ENCODE measurements at regions not wholly inside any gene's neighbourhood (a gene's known extent, or its start where the extent isn't known, plus 50 kb on each side); places are given as distances from the start of the nearest gene placed in this dataset.

- Histone ChIP-seq H3K27me3 (ENCODE audit: insufficient read depth, low read depth) (no peaks in the 10 kb centered on the region), H3K4me2 (no peak overlapping the region), H4K20me1 (ENCODE audit: insufficient read depth) (no peaks in the 10 kb centered on the region), H3K9me3 (ENCODE audit: insufficient read depth, low read depth) (no peaks in the 10 kb centered on the region), H3K4me3 (no peak overlapping the region), H3K36me3 (ENCODE audit: low read depth) (no peaks in the 10 kb centered on the region), H3K9me2 (ENCODE audit: insufficient read depth) (no peaks in the 10 kb centered on the region), H3K4me1 (replicated peaks; ENCODE audit: insufficient read depth) (no peaks in the 10 kb centered on the region), H3K27ac (no peak overlapping the region), H2AFZ (no peak overlapping the region), H3K79me2 (ENCODE audit: low read depth) (no peaks in the 10 kb centered on the region), H3F3A (ENCODE audit: insufficient read depth, low read depth) (no peaks in the 10 kb centered on the region)
- no peak for DNase-seq
- TF ChIP-seq EZH2 (IDR thresholded peaks at IDR 0.05; ENCODE audit: low read depth): no peak
- no peak for TF ChIP-seq CTCF (conservative IDR thresholded peaks at IDR 0.05)
- BruUV-seq (replicated peaks): no TSS peak
- intact Hi-C loops (cut with micrococcal nuclease; ENCODE audit: unreplicated experiment): no loop called here
- CTCF ChIA-PET: no interaction called here
- POLR2A ChIA-PET (ENCODE audit: unreplicated experiment): no interaction called here
Measured at GRCh38 chr2:168353251-168353650, 102.8 kb upstream of the CERS6 start.

GRCh38 chr2:168354499-168354898 is 101.6 kb upstream of the CERS6 start:
- Histone ChIP-seq H3F3A (ENCODE audit: insufficient read depth, low read depth) (no peaks in the 10 kb centered on the region), H3K9me3 (ENCODE audit: insufficient read depth, low read depth) (no peaks in the 10 kb centered on the region), H3K27ac (no peak overlapping the region), H4K20me1 (ENCODE audit: insufficient read depth) (no peaks in the 10 kb centered on the region), H2AFZ (no peak overlapping the region), H3K9me2 (ENCODE audit: insufficient read depth) (no peaks in the 10 kb centered on the region), H3K4me1 (replicated peaks; ENCODE audit: insufficient read depth) (no peaks in the 10 kb centered on the region), H3K36me3 (ENCODE audit: low read depth) (no peaks in the 10 kb centered on the region), H3K27me3 (ENCODE audit: insufficient read depth, low read depth) (no peaks in the 10 kb centered on the region), H3K4me2 (no peak overlapping the region), H3K4me3 (no peak overlapping the region), H3K79me2 (ENCODE audit: low read depth) (no peaks in the 10 kb centered on the region)
- no peak for DNase-seq
- POLR2A ChIA-PET (ENCODE audit: unreplicated experiment): no interaction called here
- intact Hi-C loops (cut with micrococcal nuclease; ENCODE audit: unreplicated experiment): no loop called here
- no TSS peak for BruUV-seq (replicated peaks)
- no peak for TF ChIP-seq CTCF (conservative IDR thresholded peaks at IDR 0.05)
- TF ChIP-seq EZH2 (IDR thresholded peaks at IDR 0.05; ENCODE audit: low read depth): no peak
- CTCF ChIA-PET: no interaction called here

GRCh38 chr2:168355121-168355520 is 101.0 kb upstream of the CERS6 start:
- no peak for TF ChIP-seq EZH2 (IDR thresholded peaks at IDR 0.05; ENCODE audit: low read depth)
- no peak for TF ChIP-seq CTCF (conservative IDR thresholded peaks at IDR 0.05)
- no peak for DNase-seq
- H3K27me3 ChIP-seq (ENCODE audit: insufficient read depth, low read depth): no peaks in the 10 kb centered on the region
- no peaks in the 10 kb centered on the region for H3F3A ChIP-seq (ENCODE audit: insufficient read depth, low read depth)
- ChIA-PET POLR2A (ENCODE audit: unreplicated experiment) (no interaction called here), CTCF (no interaction called here)
- H3K4me2 ChIP-seq: no peak overlapping the region
- no peak overlapping the region for H3K4me3 ChIP-seq
- no peaks in the 10 kb centered on the region for H3K9me2 ChIP-seq (ENCODE audit: insufficient read depth)
- H4K20me1 ChIP-seq (ENCODE audit: insufficient read depth): no peaks in the 10 kb centered on the region
- no peak overlapping the region for H2AFZ ChIP-seq
- H3K9me3 ChIP-seq (ENCODE audit: insufficient read depth, low read depth): no peaks in the 10 kb centered on the region
- H3K79me2 ChIP-seq (ENCODE audit: low read depth): no peaks in the 10 kb centered on the region
- H3K4me1 ChIP-seq (replicated peaks; ENCODE audit: insufficient read depth): no peaks in the 10 kb centered on the region
- H3K36me3 ChIP-seq (ENCODE audit: low read depth): no peaks in the 10 kb centered on the region
- BruUV-seq (replicated peaks): no TSS peak
- intact Hi-C loops (cut with micrococcal nuclease; ENCODE audit: unreplicated experiment): no loop called here
- no peak overlapping the region for H3K27ac ChIP-seq
